ENCODE measurements at regions not wholly inside any gene's neighbourhood (a gene's known extent, or its start where the extent isn't known, plus 50 kb on each side); places are given as distances from the start of the nearest gene placed in this dataset.
"Not testable (repeated sequence)": the region's sequence is repeated elsewhere in the genome, so short reads cannot be mapped to it uniquely, and the experiment has no call there.

- Histone ChIP-seq H3K9me3 (ENCODE audit: severe bottlenecking) (no peaks in the 10 kb centered on the region), H3K36me3 (no peaks in the 10 kb centered on the region), H3K27me3 (ENCODE audit: insufficient read depth, low read depth, severe bottlenecking) (no peaks in the 10 kb centered on the region), H3K4me3 (ENCODE audit: low read depth, low read length) (no peak overlapping the region), H3K27ac (no peak overlapping the region)
- DNase-seq = no peak
- TF ChIP-seq, protein P1, sequence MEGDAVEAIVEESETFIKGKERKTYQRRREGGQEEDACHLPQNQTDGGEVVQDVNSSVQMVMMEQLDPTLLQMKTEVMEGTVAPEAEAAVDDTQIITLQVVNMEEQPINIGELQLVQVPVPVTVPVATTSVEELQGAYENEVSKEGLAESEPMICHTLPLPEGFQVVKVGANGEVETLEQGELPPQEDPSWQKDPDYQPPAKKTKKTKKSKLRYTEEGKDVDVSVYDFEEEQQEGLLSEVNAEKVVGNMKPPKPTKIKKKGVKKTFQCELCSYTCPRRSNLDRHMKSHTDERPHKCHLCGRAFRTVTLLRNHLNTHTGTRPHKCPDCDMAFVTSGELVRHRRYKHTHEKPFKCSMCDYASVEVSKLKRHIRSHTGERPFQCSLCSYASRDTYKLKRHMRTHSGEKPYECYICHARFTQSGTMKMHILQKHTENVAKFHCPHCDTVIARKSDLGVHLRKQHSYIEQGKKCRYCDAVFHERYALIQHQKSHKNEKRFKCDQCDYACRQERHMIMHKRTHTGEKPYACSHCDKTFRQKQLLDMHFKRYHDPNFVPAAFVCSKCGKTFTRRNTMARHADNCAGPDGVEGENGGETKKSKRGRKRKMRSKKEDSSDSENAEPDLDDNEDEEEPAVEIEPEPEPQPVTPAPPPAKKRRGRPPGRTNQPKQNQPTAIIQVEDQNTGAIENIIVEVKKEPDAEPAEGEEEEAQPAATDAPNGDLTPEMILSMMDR (IDR thresholded peaks at IDR 0.05; ENCODE audit: low read depth, low read length) = no peak
These were observed 148.6 kb upstream of the SALL4 start for GRCh38 chr20:51950926-51951325.

DNA sequence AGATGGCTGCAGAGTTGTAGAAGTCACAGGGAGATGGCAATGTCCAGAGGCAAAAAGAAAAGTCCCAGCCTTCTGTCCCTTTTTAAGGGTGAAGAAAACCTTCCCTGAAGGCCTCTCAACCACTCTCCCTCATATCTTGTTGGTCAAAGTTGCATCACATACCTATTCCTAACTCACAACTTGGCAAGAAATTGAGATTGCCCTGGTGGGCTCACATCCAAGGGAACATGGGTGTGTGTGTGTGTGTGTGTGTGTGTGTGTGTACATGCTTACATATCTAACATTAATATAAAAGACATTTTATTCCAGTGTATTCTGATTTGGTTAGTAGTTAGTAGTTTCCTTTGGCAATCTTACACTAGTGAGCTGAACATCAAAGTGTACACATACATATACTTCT lies 144.3 kb upstream of the SALL4 start:
- no peak overlapping the region for H3K4me3 ChIP-seq (ENCODE audit: low read depth, low read length)
- no peaks in the 10 kb centered on the region for H3K36me3 ChIP-seq
- DNase-seq = no peak
- no peak overlapping the region for H3K27ac ChIP-seq
- TF ChIP-seq, protein P1 (IDR thresholded peaks at IDR 0.05; ENCODE audit: low read depth, low read length) = no peak
- H3K9me3 ChIP-seq (ENCODE audit: severe bottlenecking) = no peaks in the 10 kb centered on the region
- H3K27me3 ChIP-seq (ENCODE audit: insufficient read depth, low read depth, severe bottlenecking) = no peaks in the 10 kb centered on the region

GRCh38 chr20:51945881-51946280 lies 143.6 kb upstream of the SALL4 start:
- TF ChIP-seq, protein P1 (IDR thresholded peaks at IDR 0.05; ENCODE audit: low read depth, low read length) = no peak
- H3K4me3 ChIP-seq (ENCODE audit: low read depth, low read length) = no peak overlapping the region
- no peaks in the 10 kb centered on the region for H3K27me3 ChIP-seq (ENCODE audit: insufficient read depth, low read depth, severe bottlenecking)
- no peaks in the 10 kb centered on the region for H3K36me3 ChIP-seq
- H3K27ac ChIP-seq = no peak overlapping the region
- DNase-seq = no peak
- H3K9me3 ChIP-seq (ENCODE audit: severe bottlenecking) = no peaks in the 10 kb centered on the region

GRCh38 chr20:51945177-51945576 lies 142.9 kb upstream of the SALL4 start:
- TF ChIP-seq, protein P1 (IDR thresholded peaks at IDR 0.05; ENCODE audit: low read depth, low read length) = no peak
- no peaks in the 10 kb centered on the region for H3K36me3 ChIP-seq
- H3K9me3 ChIP-seq (ENCODE audit: severe bottlenecking) = no peaks in the 10 kb centered on the region
- no peak for DNase-seq
- H3K27me3 ChIP-seq (ENCODE audit: insufficient read depth, low read depth, severe bottlenecking) = no peaks in the 10 kb centered on the region
- H3K27ac ChIP-seq = no peak overlapping the region
- H3K4me3 ChIP-seq (ENCODE audit: low read depth, low read length) = no peak overlapping the region

GRCh38 chr20:51943761-51944160 lies 141.4 kb upstream of the SALL4 start:
- Histone ChIP-seq H3K27ac (no peak overlapping the region), H3K4me3 (ENCODE audit: low read depth, low read length) (no peak overlapping the region), H3K27me3 (ENCODE audit: insufficient read depth, low read depth, severe bottlenecking) (no peaks in the 10 kb centered on the region), H3K9me3 (ENCODE audit: severe bottlenecking) (peaks cover 2% of the 10 kb centered on the region), H3K36me3 (no peaks in the 10 kb centered on the region)
- TF ChIP-seq, protein P1 (IDR thresholded peaks at IDR 0.05; ENCODE audit: low read depth, low read length) = no peak
- no peak for DNase-seq

DNA sequence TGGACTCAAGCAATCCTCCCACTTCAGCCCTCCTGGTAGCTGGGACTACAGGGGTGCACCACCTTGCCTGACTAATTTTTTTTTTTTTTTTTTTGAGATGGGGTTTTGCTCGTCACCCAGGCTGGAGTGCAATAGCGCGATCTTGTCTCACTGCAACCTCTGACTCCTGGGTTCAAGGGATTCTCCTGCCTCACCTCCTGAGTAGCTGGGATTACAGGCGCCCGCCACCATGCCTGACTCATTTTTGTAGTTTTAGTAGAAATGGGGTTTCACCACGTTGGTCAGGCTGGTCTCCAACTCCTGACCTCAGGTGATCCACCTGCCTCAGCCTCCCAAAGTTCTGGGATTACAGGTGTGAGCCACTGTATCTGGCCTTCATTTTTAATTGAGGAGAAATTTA lies 141.0 kb upstream of the SALL4 start:
- not testable (repeated sequence) for H3K36me3 ChIP-seq; DNase-seq; H3K27me3 ChIP-seq (ENCODE audit: insufficient read depth, low read depth, severe bottlenecking); H3K27ac ChIP-seq; H3K4me3 ChIP-seq (ENCODE audit: low read depth, low read length); H3K9me3 ChIP-seq (ENCODE audit: severe bottlenecking)
